Fibroblast of skin of back (primary cell): ENCODE measurements at regions not wholly inside any gene's neighbourhood (a gene's known extent, or its start where the extent isn't known, plus 50 kb on each side); places are given as distances from the start of the nearest gene placed in this dataset.
A peak's percentile ranks its signal among the peaks of the same experiment; 100 is the strongest.

Source experiments
- DNase-seq: peaks from one replicate; pipeline ENCODE4 v3.0.0-alpha.2; 2013

DNA sequence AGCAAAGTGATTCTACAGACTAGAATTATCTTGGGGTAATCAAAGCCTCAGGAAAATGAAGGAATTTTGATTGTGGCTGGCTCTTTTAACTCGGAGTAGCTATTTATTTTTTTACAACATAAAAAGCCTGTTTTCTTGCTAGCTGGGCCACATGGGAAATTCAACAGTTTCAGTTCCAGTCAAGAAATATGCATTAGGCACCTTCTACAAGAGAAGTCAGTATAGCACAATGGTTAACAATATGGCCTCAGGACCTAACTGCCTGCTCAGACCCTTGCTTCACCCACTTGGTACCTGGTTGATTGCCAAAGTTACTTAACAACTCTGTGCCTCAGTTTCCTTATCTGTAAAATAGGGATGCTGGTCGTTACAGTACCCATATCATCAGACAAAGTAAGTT is 586.2 kb downstream of the ZNF608 start:
- DNase-seq = no peak

DNA sequence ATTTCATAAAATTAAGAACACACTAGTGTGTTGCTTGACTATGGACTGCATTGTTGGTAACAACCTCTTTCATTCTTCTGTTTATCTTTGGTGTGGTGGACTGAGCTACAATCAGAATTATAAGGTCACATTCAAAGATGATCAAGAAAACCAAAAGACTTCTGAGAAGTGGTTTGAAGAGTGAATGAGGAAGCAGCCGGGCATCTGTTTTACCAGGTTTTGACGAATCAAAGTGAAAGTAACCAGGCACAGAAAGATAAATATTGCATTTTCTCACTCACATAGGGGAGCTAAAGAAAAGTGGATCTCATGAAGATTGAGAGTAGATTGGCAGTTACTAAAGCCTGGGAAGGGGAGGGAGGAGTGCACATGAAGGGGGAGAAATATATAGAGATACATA is 589.1 kb downstream of the ZNF608 start:
- DNase-seq = no peak

GRCh38 chr5:124156415-124156996 is 589.9 kb downstream of the ZNF608 start:
- peak; percentile 28 for DNase-seq

- no peak for DNase-seq
These were observed 591.7 kb downstream of the ZNF608 start for GRCh38 chr5:124154714-124155113.

GRCh38 chr5:124153588-124153987 is 592.9 kb downstream of the ZNF608 start:
- DNase-seq = no peak

DNA sequence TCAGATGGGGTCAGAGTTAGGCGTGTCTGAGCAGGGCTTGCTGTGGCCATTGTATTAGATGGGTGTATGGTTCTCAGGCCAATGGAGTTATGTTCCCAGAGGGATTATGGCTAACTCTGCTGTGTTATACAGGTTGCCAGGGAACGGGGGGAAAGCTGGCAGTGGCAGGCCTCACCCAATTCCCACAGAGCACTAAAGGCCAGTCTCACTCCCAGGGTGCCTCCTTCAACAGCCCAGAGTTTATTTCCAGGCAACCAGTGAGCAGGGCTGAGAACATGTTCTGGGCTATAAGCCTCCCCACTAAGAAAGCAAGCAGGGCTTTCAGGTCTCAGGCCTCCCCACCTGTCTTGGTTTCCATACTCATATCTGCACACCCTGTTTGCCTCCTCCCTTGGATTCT is 597.9 kb downstream of the ZNF608 start:
- no peak for DNase-seq

- DNase-seq = no peak
These were observed 606.4 kb downstream of the ZNF608 start for GRCh38 chr5:124140060-124140459.

DNA sequence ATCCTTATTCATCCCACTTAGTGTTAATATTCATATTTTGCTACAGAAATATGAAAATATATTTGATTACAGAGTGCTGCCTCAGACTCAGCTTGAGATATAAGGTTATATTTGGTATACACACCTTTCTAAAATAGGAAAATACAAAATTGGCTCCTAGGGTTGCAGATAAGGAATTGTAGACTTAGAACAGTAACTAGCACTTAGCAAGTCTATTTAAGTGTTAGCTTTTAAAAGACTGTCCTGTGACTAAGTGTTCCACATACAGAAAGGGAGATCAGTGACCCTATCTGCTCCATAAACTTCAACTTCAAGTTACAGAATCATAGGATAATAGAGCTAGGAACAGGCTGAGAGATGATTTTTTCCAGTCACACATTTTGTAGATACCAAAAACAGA is 607.0 kb downstream of the ZNF608 start:
- DNase-seq = no peak

- no peak for DNase-seq
These were observed 609.8 kb downstream of the ZNF608 start for GRCh38 chr5:124136609-124137008.

- no peak for DNase-seq
These were observed 611.5 kb downstream of the ZNF608 start for GRCh38 chr5:124134941-124135340.

DNA sequence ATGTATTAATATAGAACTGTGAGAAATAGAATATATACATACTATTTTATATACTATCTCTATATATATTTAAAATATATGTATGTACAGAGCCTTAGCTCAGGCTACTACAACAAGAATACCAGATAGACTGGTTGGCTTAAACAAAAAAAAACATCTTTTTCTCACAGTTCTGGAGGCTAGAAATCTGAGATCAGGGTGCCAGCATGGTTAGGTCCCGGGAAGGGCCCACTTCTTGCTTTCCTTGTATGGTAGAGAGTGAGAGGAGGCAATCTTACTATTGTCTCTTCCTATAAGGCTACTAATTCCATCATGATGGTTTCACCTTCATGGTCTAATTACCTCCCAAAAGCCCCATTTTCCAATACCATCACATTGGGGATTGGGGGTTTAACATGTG is 613.0 kb downstream of the ZNF608 start:
- no peak for DNase-seq

DNA sequence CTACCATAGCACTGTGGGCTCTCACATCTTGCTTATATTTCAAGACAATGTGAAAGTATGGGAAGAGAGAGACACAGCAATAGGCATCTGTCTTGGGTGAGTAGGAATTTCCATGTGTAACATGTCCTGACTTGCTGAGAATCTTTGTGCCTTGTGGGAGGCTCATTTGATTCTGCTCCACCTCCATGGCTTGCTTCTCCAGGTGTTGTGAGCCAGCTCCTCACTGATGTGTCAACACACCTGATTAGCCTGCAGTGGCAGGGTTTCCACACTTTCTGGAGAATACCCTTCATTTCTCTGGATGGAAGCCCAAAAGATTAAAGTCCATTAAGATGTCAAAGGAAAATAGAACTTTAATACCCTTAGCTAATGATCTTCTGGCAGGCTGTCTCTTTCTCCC is 613.6 kb downstream of the ZNF608 start:
- no peak for DNase-seq

- no peak for DNase-seq
These were observed 615.0 kb downstream of the ZNF608 start for GRCh38 chr5:124131466-124131865.

DNA sequence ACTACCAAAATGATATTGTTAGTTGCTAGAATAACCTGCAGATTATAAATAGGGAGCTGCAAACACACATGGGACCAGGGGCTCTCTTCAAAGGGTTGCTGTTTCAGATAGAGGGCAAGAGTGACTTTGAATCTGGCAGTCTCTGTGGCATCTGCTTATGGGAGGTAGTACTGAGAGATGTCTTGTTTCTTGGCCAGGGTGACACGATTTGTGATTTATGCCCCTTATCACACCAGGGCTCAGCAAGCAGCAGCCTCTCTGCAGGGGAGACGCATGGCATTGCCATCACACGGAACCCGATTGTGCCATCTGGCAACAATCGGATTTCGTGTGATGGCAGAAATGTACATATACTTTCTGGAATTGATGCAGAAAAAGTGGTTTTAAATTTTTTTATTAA is 615.6 kb downstream of the ZNF608 start:
- no peak for DNase-seq

GRCh38 chr5:124128867-124129266 is 616.9 kb downstream of the CSNK1G3 start:
- DNase-seq = no peak

DNA sequence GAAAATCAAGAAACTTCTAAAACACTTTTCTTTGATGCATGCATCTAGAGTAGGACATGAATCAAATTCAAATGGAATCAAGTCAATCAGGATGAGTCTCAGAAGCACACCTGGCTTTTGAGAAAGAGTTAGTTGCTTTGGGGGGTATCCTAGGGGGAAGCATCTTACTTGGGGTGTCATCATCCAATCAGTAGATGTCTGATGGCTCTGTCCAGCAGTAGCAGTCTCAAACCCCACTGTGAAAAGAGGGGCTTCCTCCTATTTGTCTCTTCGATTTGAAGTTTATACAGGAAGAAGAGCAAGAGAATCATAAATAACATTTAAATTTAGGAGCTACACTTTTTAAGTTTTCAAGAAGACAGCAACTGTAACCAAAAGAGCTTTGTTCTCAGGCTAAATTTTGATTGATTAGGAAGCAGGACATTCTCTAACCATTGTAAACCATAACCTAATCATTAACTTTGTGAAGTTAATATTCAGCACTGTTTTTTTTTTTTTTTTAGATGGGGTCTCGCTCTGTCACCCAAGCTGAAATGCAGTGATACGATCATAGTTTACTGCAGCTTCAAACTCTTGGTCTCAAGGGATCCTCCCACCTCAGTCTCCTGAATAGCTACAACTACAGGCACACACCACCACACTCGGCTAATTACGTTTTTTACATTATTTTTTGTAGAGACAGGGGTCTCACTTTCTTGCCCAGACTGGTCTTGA is 614.7 kb downstream of the CSNK1G3 start:
- no peak for DNase-seq

GRCh38 chr5:124124711-124125229 is 612.8 kb downstream of the CSNK1G3 start:
- DNase-seq = peak; percentile 26

DNA sequence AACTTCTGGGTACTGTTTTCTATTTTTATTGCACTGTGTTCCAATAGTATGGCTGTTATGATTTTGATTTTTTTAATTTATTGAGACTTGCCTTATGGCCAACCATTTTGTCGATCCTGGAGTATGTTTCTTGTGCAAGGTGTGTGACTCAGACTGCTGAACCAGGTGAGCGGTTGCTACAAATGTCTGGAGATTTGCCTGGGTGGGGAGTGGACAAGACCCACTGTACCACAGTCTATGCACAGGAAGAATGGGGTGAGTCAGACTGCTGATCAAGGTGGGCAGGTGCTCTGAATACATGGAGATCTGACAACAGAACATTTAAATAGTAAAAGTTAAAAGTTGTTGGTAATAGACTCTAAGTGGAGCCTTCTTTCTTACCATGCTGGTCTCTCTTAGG is 609.2 kb downstream of the CSNK1G3 start:
- no peak for DNase-seq

DNA sequence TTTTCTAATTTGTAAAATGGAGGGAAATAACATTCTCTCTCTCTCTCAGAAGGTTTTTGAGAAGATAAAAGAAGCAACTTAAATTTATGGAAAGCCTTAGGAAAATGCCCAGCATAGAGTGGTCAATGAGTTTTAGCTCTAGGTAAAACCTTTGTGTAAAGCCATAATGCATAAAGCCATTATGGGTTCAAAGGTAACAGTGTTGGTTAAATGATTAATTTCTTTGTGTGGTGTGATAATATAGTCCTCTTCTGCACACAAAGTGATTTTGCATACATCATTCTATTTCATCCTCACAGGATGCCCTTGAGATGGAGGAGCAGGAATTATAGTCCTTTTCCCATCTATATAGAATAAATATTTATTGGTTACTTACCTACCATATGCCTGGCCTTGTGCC is 602.9 kb downstream of the CSNK1G3 start:
- DNase-seq = no peak

DNA sequence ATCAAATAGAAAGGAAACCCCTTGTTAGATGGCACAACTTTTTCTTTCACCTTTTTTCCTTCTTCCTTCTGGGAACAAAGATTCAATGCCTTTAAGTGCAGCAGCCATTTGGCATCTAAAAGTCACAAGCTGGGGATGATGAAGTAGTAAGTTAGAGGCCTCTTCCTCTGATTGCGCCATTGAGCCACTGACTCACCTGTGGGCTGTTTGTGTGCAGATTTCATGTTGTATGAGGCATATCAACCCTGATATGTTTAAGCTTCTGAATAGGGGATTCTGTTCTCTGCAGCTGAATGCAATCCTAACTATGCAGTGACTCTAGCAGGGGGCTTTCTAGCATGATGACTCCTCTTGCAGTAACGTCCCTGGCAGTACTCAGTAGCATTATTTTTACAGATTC is 599.9 kb downstream of the CSNK1G3 start:
- DNase-seq = no peak

DNA sequence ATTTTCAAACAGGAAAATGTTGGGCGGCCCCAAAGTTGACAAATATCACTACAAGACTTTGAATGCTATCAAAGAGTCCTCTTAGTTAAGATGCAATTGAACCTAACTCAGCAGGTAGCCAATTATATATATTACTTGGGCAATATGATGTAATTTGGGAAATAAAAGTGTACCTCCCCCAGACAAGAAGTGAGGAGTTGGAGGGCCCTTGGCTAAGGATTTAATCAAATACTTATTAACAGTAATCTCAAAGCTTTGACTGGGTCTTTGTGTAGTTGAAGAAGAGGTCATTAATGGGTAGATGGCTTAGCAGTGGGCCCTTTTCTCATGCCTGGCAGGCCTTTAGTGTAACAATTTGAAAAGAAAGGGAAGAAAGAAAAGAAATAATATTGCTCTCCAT is 599.0 kb downstream of the CSNK1G3 start:
- no peak for DNase-seq

- no peak for DNase-seq
These were observed 593.3 kb downstream of the CSNK1G3 start for GRCh38 chr5:124105326-124105725.

DNA sequence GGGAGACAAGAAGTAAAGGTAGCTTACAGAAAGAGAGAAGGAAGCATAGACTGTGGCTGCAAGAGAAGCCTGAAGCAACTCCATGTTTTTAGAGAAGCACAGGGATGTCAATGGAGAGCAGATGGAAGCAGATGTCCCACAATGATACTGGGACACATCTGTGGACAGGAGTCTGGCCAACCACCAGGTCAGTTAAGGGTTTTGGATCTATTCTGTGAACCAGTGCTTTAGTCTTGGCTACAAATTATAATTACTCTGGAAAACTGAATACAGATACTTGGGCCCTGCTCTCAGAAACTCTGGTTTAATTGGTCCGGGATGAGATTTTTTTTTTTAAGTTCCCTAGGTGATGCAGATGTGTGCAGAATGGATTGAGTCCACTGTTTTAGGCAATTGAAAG is 592.8 kb downstream of the CSNK1G3 start:
- DNase-seq = no peak

DNA sequence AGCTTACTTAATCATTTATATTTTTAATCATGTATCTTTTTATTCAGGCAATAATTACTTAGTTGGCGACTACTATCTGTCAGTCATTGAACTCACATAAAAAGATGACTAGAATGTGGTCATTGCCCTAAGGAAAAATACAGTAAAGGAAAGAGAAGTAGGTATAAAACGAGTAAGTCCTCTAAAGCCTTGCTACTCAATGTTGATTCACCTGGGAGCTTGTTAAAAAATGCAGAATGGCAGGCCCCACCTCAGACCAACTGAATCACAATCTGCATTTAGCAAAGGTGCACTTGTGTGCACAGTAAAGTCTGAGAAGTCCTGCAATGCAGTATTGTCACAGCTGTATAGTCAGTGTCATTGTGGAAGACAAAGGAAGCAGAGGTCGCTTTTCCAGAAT is 592.4 kb downstream of the CSNK1G3 start:
- DNase-seq = no peak

- DNase-seq = peak; percentile 63
These were observed 591.7 kb downstream of the CSNK1G3 start for GRCh38 chr5:124103671-124104070.
